BLaER1 treated with 17β-estradiol and CSF1 and Interleukin-3, amounts not matched to agents 10 nM and 100 nM (cell line): ENCODE measurements at regions not wholly inside any gene's neighbourhood (a gene's known extent, or its start where the extent isn't known, plus 50 kb on each side); places are given as distances from the start of the nearest gene placed in this dataset.

Experiments used
- H3K27ac ChIP-seq, 11 experiments: shearing (Covaris generic); formaldehyde crosslinking; 2 replicates each; pipeline ENCODE4 v1.8.1; 2022
- H3K27me3 ChIP-seq, 11 experiments: shearing (Covaris generic); formaldehyde crosslinking; 2 replicates each; pipeline ENCODE4 v1.8.1; 2022
- H3K36me3 ChIP-seq, 11 experiments: shearing (Covaris generic); formaldehyde crosslinking; 2 replicates each; pipeline ENCODE4 v1.8.1; 2022
- H3K4me1 ChIP-seq, 10 experiments: shearing (Covaris generic); formaldehyde crosslinking; 2 replicates each; pipeline ENCODE4 v1.8.1; 2022
- H3K4me2 ChIP-seq, 11 experiments: shearing (Covaris generic); formaldehyde crosslinking; 2 replicates each; pipeline ENCODE4 v1.8.1; 2022
- H3K4me3 ChIP-seq, 10 experiments: shearing (Covaris generic); formaldehyde crosslinking; 2 replicates each; pipeline ENCODE4 v1.8.1; 2022
- H3K9ac ChIP-seq, 11 experiments: shearing (Covaris generic); formaldehyde crosslinking; 2 replicates each; pipeline ENCODE4 v1.8.1; 2022
- H3K9me3 ChIP-seq, 11 experiments: shearing (Covaris generic); formaldehyde crosslinking; replicated peaks in 1 of 11; 2 replicates each; pipeline ENCODE4 v1.8.1; 2022
- H4K20me1 ChIP-seq, 11 experiments: shearing (Covaris generic); formaldehyde crosslinking; 2 replicates each; pipeline ENCODE4 v1.8.1; 2022
- Cebpa-rat ChIP-seq, 11 experiments: shearing (Covaris generic); IDR thresholded peaks; 2 replicates each; pipeline ENCODE4 v1.8.1; 2022

DNA sequence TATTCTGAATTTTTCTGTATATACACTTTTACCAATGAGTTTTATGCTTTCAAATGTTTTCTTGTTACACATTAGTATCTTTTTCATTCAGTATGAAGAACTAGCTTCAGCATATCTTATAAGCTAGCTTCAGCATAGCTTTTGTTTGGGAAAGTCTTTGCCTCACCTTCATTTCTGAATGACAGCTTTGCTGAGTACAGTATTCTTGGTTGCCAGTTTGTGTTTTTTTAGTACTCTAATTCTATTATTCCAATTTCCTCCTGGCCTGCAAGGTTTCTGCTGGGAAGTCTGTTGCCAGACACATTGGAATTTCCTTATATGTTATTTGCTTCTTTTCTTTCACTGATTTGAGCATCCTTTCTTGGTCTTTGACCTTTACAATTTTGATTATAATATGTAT, 278.8 kb downstream of the SPATA18 start:
- H3K27me3 ChIP-seq, result no peaks in the 10 kb centered on the region
- H3K9me3 ChIP-seq, result peaks cover 21 to 29% (median 24%) of the 10 kb centered on the region in 11 experiments
- H3K27ac ChIP-seq, result no peak overlapping the region
- H3K4me1 ChIP-seq, result no peaks in the 10 kb centered on the region
- no peak overlapping the region for H3K4me3 ChIP-seq
- H3K36me3 ChIP-seq, result 0 out of 22 replicates have a peak, but pooled peaks cover 0 to 4% (median 0%) of the 10 kb centered on the region in 11 experiments
- no peak overlapping the region for H3K9ac ChIP-seq
- no peak overlapping the region for H3K4me2 ChIP-seq
- no peaks in the 10 kb centered on the region for H4K20me1 ChIP-seq
- no peak for TF ChIP-seq Cebpa-rat (IDR thresholded peaks at IDR 0.05)

DNA sequence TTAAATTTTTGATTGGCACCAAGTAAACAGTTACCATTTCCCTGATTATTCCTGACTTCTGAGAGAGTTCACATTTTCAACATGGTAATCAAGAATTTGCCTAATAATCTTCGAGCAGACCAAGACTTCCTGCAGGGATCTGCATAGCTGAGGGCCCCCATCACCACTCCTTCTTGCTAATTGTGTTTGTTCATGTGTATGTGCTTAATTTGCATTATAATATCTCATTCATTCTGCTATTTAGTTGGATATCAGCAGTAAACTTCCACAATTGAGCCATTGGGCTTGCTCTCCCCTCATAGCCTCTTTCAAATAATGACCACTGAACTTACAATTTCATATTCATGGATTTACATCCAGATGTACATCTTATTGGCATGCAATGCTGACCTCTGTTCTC, 292.5 kb downstream of the SPATA18 start:
- no peak for TF ChIP-seq Cebpa-rat (IDR thresholded peaks at IDR 0.05)
- H3K4me2 ChIP-seq, result no peak overlapping the region
- no peaks in the 10 kb centered on the region for H3K4me1 ChIP-seq
- no peak overlapping the region for H3K27ac ChIP-seq
- H3K9me3 ChIP-seq, result peaks cover 0 to 13% (median 8%) of the 10 kb centered on the region in 11 experiments; a peak in 15 of 22 replicates
- no peak overlapping the region for H3K9ac ChIP-seq
- H3K4me3 ChIP-seq, result no peak overlapping the region
- no peaks in the 10 kb centered on the region for H4K20me1 ChIP-seq
- H3K27me3 ChIP-seq, result no peaks in the 10 kb centered on the region
- H3K36me3 ChIP-seq, result no peaks in the 10 kb centered on the region

- Histone ChIP-seq H3K36me3 (no peaks in the 10 kb centered on the region), H3K9ac (no peak overlapping the region), H3K27me3 (no peaks in the 10 kb centered on the region), H3K9me3 (peaks cover 0 to 12% (median 0%) of the 10 kb centered on the region in 11 experiments; a peak in 1 of 22 replicates), H4K20me1 (no peaks in the 10 kb centered on the region), H3K4me1 (peaks cover 0 to 12% (median 4%) of the 10 kb centered on the region in 10 experiments; a peak in 7 of 20 replicates), H3K4me3 (no peak overlapping the region), H3K27ac (no peak overlapping the region), H3K4me2 (no peak overlapping the region)
- no peak for TF ChIP-seq Cebpa-rat (IDR thresholded peaks at IDR 0.05)
Observed at GRCh38 chr4:52350926-52351325, 299.8 kb downstream of the SPATA18 start.

DNA sequence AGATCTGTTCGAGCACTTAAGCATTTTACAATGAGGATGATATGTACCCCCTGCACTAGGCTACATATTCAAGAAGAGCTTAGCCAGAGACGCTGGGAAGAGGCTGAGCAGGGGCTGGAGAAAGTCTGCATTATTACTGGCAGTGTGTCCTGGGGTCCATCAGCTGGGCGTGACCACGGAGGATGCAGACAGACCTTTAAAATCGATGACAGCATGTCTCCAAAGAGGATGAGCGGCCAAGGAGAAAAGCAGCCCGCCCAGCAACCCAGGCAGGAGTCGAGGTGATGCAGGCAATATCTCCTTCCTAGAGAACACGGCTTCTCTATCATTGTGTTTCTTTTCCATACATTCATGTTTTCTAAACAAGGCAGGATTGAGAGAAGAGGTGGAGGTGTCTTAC, 300.7 kb downstream of the USP46 start:
- no peaks in the 10 kb centered on the region for H3K27me3 ChIP-seq
- no peaks in the 10 kb centered on the region for H3K36me3 ChIP-seq
- H3K4me3 ChIP-seq, result no peak overlapping the region
- no peak overlapping the region for H3K9ac ChIP-seq
- peak overlapping the region in 3 of 11 experiments; percentile 2 to 35 (median 10); a peak in 5 of 22 replicates for H3K4me2 ChIP-seq
- H4K20me1 ChIP-seq, result no peaks in the 10 kb centered on the region
- no peak overlapping the region for H3K27ac ChIP-seq
- H3K4me1 ChIP-seq, result peaks cover 0 to 23% (median 8%) of the 10 kb centered on the region in 10 experiments; a peak in 9 of 20 replicates
- no peak for TF ChIP-seq Cebpa-rat (IDR thresholded peaks at IDR 0.05)
- H3K9me3 ChIP-seq, result no peaks in the 10 kb centered on the region

DNA sequence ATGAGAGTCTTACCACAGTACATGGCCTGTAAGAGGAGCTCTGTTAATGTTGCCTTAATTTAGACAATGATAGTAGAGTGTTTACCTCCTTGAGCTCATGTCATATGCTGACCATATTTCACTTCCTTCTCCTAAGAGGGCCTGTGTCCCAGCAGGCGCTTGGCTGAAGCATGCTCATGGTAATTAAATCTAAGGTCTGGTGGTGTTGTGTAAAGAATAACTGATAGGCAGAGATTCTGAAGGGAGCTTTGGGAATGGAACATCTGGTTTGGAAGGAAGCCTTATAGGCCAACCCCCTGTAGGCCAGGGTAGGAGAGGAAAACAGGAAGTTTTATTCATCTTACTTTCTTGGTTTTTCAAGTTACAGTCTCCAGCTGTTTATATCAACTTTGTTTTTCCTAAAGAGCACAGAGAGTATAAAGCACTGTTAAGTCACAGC, 300.2 kb downstream of the USP46 start:
- H3K27ac ChIP-seq, result no peak overlapping the region
- no peaks in the 10 kb centered on the region for H3K9me3 ChIP-seq
- H4K20me1 ChIP-seq, result no peaks in the 10 kb centered on the region
- H3K4me2 ChIP-seq, result peak overlapping the region in 2 of 11 experiments; percentile 2 to 35; a peak in 6 of 22 replicates
- TF ChIP-seq Cebpa-rat (IDR thresholded peaks at IDR 0.05), result no peak
- H3K4me1 ChIP-seq, result peaks cover 0 to 18% (median 6%) of the 10 kb centered on the region in 10 experiments; a peak in 9 of 20 replicates
- no peaks in the 10 kb centered on the region for H3K36me3 ChIP-seq
- H3K9ac ChIP-seq, result no peak overlapping the region
- no peaks in the 10 kb centered on the region for H3K27me3 ChIP-seq
- H3K4me3 ChIP-seq, result no peak overlapping the region

DNA sequence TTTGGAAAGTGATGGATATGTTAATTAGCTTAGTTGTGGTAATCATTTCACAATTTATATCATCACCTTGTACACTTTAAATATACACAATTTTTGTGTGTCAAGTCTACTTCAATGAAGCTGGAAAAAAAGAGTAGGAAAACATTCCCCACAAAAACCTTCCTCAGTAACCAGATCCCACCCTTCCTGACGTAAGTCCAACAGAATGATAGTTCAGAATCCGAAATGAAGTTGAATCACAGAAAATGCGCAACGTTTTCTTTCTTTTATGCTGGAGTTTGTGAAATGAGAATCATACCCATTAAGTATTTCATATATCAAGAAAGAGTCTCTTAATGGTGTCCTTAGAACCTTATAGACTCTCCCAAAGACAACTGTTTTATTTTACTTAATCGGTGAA, 292.9 kb downstream of the USP46 start:
- no peak overlapping the region; a peak in 1 of 22 replicates for H3K4me2 ChIP-seq
- H3K9ac ChIP-seq, result no peak overlapping the region
- TF ChIP-seq Cebpa-rat (IDR thresholded peaks at IDR 0.05), result no peak
- no peaks in the 10 kb centered on the region for H3K36me3 ChIP-seq
- H3K27me3 ChIP-seq, result no peaks in the 10 kb centered on the region
- H4K20me1 ChIP-seq, result no peaks in the 10 kb centered on the region
- H3K4me3 ChIP-seq, result no peak overlapping the region
- no peak overlapping the region for H3K27ac ChIP-seq
- H3K4me1 ChIP-seq, result peaks cover 0 to 35% (median 24%) of the 10 kb centered on the region in 10 experiments; a peak in 16 of 20 replicates
- no peaks in the 10 kb centered on the region for H3K9me3 ChIP-seq

GRCh38 chr4:52366621-52367020, 292.5 kb downstream of the USP46 start:
- Histone ChIP-seq H3K27me3 (no peaks in the 10 kb centered on the region), H3K9me3 (no peaks in the 10 kb centered on the region), H4K20me1 (no peaks in the 10 kb centered on the region), H3K27ac (no peak overlapping the region), H3K9ac (no peak overlapping the region), H3K4me2 (peak overlapping the region in 3 of 11 experiments; percentile 13 to 73 (median 65); a peak in 5 of 22 replicates), H3K36me3 (no peaks in the 10 kb centered on the region), H3K4me1 (peaks cover 0 to 39% (median 28%) of the 10 kb centered on the region in 10 experiments; a peak in 16 of 20 replicates), H3K4me3 (no peak overlapping the region)
- TF ChIP-seq Cebpa-rat (IDR thresholded peaks at IDR 0.05), result no peak

DNA sequence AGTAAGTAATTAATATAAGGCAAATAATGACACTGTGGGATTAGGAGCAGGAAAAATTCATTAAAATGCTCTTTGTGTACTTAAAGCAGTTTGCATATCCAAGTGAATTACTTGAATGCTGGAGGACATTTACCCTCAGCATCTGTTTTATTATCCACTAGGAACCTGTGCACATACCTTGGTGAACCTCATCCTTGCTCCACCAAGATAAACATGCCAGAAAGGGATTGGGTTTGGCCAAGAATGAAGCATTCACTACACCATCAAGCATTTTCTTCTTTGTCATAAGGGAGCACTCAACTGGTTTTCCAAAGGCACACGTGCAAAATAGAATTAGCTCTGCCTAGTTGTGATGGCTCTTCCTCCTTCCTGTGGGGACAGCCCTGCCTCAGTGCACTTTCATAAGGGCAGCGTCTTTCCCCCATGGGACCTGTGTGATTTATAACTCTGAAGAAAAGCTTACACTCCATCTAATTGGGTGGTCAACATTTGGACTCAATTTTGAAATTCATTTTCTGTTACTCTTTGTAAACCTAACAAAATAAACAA, 291.7 kb downstream of the USP46 start:
- H3K4me1 ChIP-seq, result peaks cover 0 to 46% (median 35%) of the 10 kb centered on the region in 10 experiments; a peak in 16 of 20 replicates
- no peaks in the 10 kb centered on the region for H4K20me1 ChIP-seq
- H3K27ac ChIP-seq, result no peak overlapping the region
- no peak for TF ChIP-seq Cebpa-rat (IDR thresholded peaks at IDR 0.05)
- H3K36me3 ChIP-seq, result no peaks in the 10 kb centered on the region
- H3K9me3 ChIP-seq, result no peaks in the 10 kb centered on the region
- no peak overlapping the region for H3K4me3 ChIP-seq
- H3K4me2 ChIP-seq, result peak overlapping the region in 7 of 11 experiments; percentile 13 to 73 (median 34); a peak in 13 of 22 replicates
- no peaks in the 10 kb centered on the region for H3K27me3 ChIP-seq
- H3K9ac ChIP-seq, result no peak overlapping the region

DNA sequence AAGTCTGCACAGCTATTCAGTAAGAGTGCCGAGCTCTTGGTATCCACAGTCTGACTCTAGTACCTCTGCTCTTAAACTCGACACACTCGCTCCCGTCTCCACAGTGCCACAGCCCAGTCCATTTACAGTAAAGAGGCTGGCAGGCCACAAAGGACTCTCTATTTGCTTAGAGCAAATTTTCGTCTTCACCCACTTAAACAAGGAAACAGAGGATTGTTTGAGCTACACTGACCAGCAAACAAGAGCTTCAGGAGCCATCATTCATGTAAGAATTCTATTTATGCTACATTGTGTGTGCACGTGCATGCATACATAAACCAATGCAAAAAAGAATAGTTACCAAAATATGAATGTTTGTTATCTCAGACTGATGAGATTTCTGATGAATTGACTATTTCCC, 290.2 kb downstream of the USP46 start:
- no peaks in the 10 kb centered on the region for H3K36me3 ChIP-seq
- H3K9ac ChIP-seq, result no peak overlapping the region
- H3K27ac ChIP-seq, result no peak overlapping the region
- H4K20me1 ChIP-seq, result no peaks in the 10 kb centered on the region
- TF ChIP-seq Cebpa-rat (IDR thresholded peaks at IDR 0.05), result no peak
- H3K27me3 ChIP-seq, result no peaks in the 10 kb centered on the region
- no peak overlapping the region for H3K4me3 ChIP-seq
- H3K4me1 ChIP-seq, result peaks cover 0 to 62% (median 48%) of the 10 kb centered on the region in 10 experiments; a peak in 16 of 20 replicates
- no peaks in the 10 kb centered on the region for H3K9me3 ChIP-seq
- no peak overlapping the region for H3K4me2 ChIP-seq

- no peak for TF ChIP-seq Cebpa-rat (IDR thresholded peaks at IDR 0.05)
- no peaks in the 10 kb centered on the region for H3K36me3 ChIP-seq
- no peaks in the 10 kb centered on the region for H3K27me3 ChIP-seq
- no peaks in the 10 kb centered on the region for H4K20me1 ChIP-seq
- peaks cover 0 to 66% (median 48%) of the 10 kb centered on the region in 10 experiments; a peak in 16 of 20 replicates for H3K4me1 ChIP-seq
- H3K9ac ChIP-seq, result no peak overlapping the region
- peak overlapping the region in 2 of 11 experiments; percentile 29 to 59; a peak in 3 of 22 replicates for H3K27ac ChIP-seq
- peak overlapping the region in 9 of 11 experiments; percentile 14 to 62 (median 43); a peak in 12 of 22 replicates for H3K4me2 ChIP-seq
- H3K4me3 ChIP-seq, result no peak overlapping the region
- H3K9me3 ChIP-seq, result no peaks in the 10 kb centered on the region
Observed at GRCh38 chr4:52369649-52370048, 289.5 kb downstream of the USP46 start.
